SU-DHL-6 (cell line): ENCODE measurements at regions not wholly inside any gene's neighbourhood (a gene's known extent, or its start where the extent isn't known, plus 50 kb on each side); places are given as distances from the start of the nearest gene placed in this dataset.

Source experiments
- H2AFZ ChIP-seq: fragments of 200-600 bp; sonication (generic); 2 replicates; pipeline ENCODE4 v1.6.1; 2014; ENCODE audit warnings: low read depth, mild to moderate bottlenecking, moderate library complexity, mixed read lengths, antibody characterized with exemption, low read length; ENCODE audit not compliant: severe bottlenecking
- H3F3A ChIP-seq: fragments of 200-600 bp; shearing (Covaris generic); 2 replicates; pipeline ENCODE4 v1.6.0; 2016; ENCODE audit warnings: antibody characterized with exemption, mild to moderate bottlenecking; ENCODE audit not compliant: insufficient read depth
- H3K27ac ChIP-seq: fragments of 200-600 bp; sonication (generic); 2 replicates; pipeline ENCODE4 v1.5.1; 2016; ENCODE audit warnings: low read depth, mild to moderate bottlenecking, low read length, moderate library complexity, mixed read lengths
- H3K27me3 ChIP-seq: fragments of 200-600 bp; sonication (generic), shearing (Covaris generic); 2 replicates; pipeline ENCODE4 v1.6.0; 2014; ENCODE audit warnings: mild to moderate bottlenecking, low read length
- H3K36me3 ChIP-seq: fragments of 200-600 bp; sonication (generic); 2 replicates; pipeline ENCODE4 v1.6.1; 2014; ENCODE audit warnings: mild to moderate bottlenecking, low read length, mixed read lengths
- H3K4me2 ChIP-seq: fragments of 300-600, 200-600 bp; shearing (Covaris generic), sonication (generic); 2 replicates; pipeline ENCODE4 v1.6.0; 2014; ENCODE audit warnings: low read length, low read depth, mild to moderate bottlenecking; ENCODE audit not compliant: poor library complexity, severe bottlenecking
- H3K4me3 ChIP-seq: fragments of 200-600 bp; sonication (generic); 2 replicates; pipeline ENCODE4 v1.5.1; 2014; ENCODE audit warnings: antibody characterized with exemption, low read length, mild to moderate bottlenecking, mixed read lengths; ENCODE audit not compliant: insufficient read depth, poor library complexity, severe bottlenecking
- H3K79me2 ChIP-seq: fragments of 200-600 bp; sonication (generic); 2 replicates; pipeline ENCODE4 v1.6.1; 2014; ENCODE audit warnings: mild to moderate bottlenecking, low read length, moderate library complexity; ENCODE audit not compliant: insufficient read depth
- H3K9ac ChIP-seq: fragments of 200-600 bp; sonication (generic); 2 replicates; pipeline ENCODE4 v1.7.0; 2014; ENCODE audit warnings: mild to moderate bottlenecking, low read length
- H3K9me2 ChIP-seq: fragments of 200-600 bp; sonication (generic); replicated peaks from 2 replicates; pipeline ENCODE4 v1.6.1; 2014; ENCODE audit warnings: low read length; ENCODE audit not compliant: insufficient read depth
- H3K9me3 ChIP-seq: fragments of 200-600 bp; sonication (generic); 2 replicates; pipeline ENCODE4 v1.6.1; 2014; ENCODE audit warnings: low read length, mixed read lengths; ENCODE audit not compliant: insufficient read depth
- H4K20me1 ChIP-seq: fragments of 200-600 bp; sonication (generic); 2 replicates; pipeline ENCODE4 v1.6.1; 2014; ENCODE audit warnings: low read depth, mild to moderate bottlenecking, antibody characterized with exemption, low read length, moderate library complexity, mixed read lengths
- CTCF ChIP-seq: fragments of 200-600 bp; sonication (generic); IDR thresholded peaks from one replicate; pipeline ENCODE4 v1.5.1; 2017; ENCODE audit warnings: antibody characterized with exemption, mild to moderate bottlenecking, low read length, moderate library complexity; ENCODE audit not compliant: insufficient read depth, poor library complexity, severe bottlenecking
- EZH2phosphoT487 ChIP-seq: fragments of 200-600 bp; sonication (generic), shearing (Covaris generic); conservative IDR thresholded peaks from 2 replicates; pipeline ENCODE4 v1.6.1; 2018; ENCODE audit warnings: mild to moderate bottlenecking, antibody characterized with exemption, low read length, moderate library complexity, mixed read lengths

- TF ChIP-seq CTCF (no peak), EZH2phosphoT487 (no peak)
- H2AFZ ChIP-seq = no peak overlapping the region
- no peaks in the 10 kb centered on the region for H3K9me2 ChIP-seq
- H3K4me3 ChIP-seq = no peak overlapping the region
- H3F3A ChIP-seq = no peaks in the 10 kb centered on the region
- H3K27ac ChIP-seq = no peak overlapping the region
- no peaks in the 10 kb centered on the region for H3K79me2 ChIP-seq
- H3K9ac ChIP-seq = no peak overlapping the region
- no peak overlapping the region for H3K4me2 ChIP-seq
- H3K27me3 ChIP-seq = no peaks in the 10 kb centered on the region
- no peaks in the 10 kb centered on the region for H3K9me3 ChIP-seq
- no peaks in the 10 kb centered on the region for H3K36me3 ChIP-seq
- H4K20me1 ChIP-seq = no peaks in the 10 kb centered on the region
Measured at GRCh38 chr6:23173234-23173633, 603.9 kb downstream of the HDGFL1 start.

- Histone ChIP-seq H3K4me2 (no peak overlapping the region), H2AFZ (no peak overlapping the region), H3K4me3 (no peak overlapping the region), H3K27me3 (no peaks in the 10 kb centered on the region), H3K79me2 (no peaks in the 10 kb centered on the region), H3K9me2 (no peaks in the 10 kb centered on the region), H3F3A (no peaks in the 10 kb centered on the region), H4K20me1 (no peaks in the 10 kb centered on the region), H3K27ac (no peak overlapping the region), H3K36me3 (no peaks in the 10 kb centered on the region), H3K9ac (no peak overlapping the region), H3K9me3 (no peaks in the 10 kb centered on the region)
- TF ChIP-seq CTCF (no peak), EZH2phosphoT487 (no peak)
Measured at GRCh38 chr6:23174781-23175361, 605.5 kb downstream of the HDGFL1 start.

GRCh38 chr6:23175391-23175790 lies 606.0 kb downstream of the HDGFL1 start:
- Histone ChIP-seq H3K9me3 (no peaks in the 10 kb centered on the region), H3K79me2 (no peaks in the 10 kb centered on the region), H3K4me3 (no peak overlapping the region), H4K20me1 (no peaks in the 10 kb centered on the region), H3K36me3 (no peaks in the 10 kb centered on the region), H3K9me2 (no peaks in the 10 kb centered on the region), H3K9ac (no peak overlapping the region), H3K4me2 (no peak overlapping the region), H3K27ac (no peak overlapping the region), H2AFZ (no peak overlapping the region), H3F3A (no peaks in the 10 kb centered on the region), H3K27me3 (no peaks in the 10 kb centered on the region)
- TF ChIP-seq EZH2phosphoT487 (no peak), CTCF (no peak)
